ENCODE measurements at regions not wholly inside any gene's neighbourhood (a gene's known extent, or its start where the extent isn't known, plus 50 kb on each side); places are given as distances from the start of the nearest gene placed in this dataset.

GRCh38 chr6:147752689-147753403, 244.4 kb downstream of the SAMD5 start:
- Histone ChIP-seq H3K27ac (ENCODE audit: low read depth in 1 of 2, low read length in 2 of 2) (no peak overlapping the region), H3K9ac (ENCODE audit: insufficient read depth, low read length, poor library complexity, severe bottlenecking) (no peak overlapping the region), H2AFZ (ENCODE audit: insufficient read depth, low read depth, low read length, poor library complexity, severe bottlenecking) (no peak overlapping the region), H3K4me1 (ENCODE audit: control insufficient read depth in 1 of 2, insufficient read depth in 2 of 2, low read length in 2 of 2) (no peaks in the 10 kb centered on the region), H3K36me3 (replicated peaks in 1 of 2; ENCODE audit: control insufficient read depth in 1 of 2, insufficient read depth in 2 of 2, low read length in 2 of 2) (no peaks in the 10 kb centered on the region), H3K4me3 (replicated peaks in 1 of 3; ENCODE audit: low read depth in 2 of 3, low read length in 3 of 3) (no peak overlapping the region), H3K4me2 (replicated peaks; ENCODE audit: extremely low read depth, low read length, poor library complexity, severe bottlenecking) (no peak overlapping the region), H3K9me3 (replicated peaks in 1 of 2; ENCODE audit: control insufficient read depth in 1 of 2, insufficient read depth in 1 of 2, low read length in 2 of 2) (peaks cover 0 to 2% of the 10 kb centered on the region in 2 donors), H4K20me1 (ENCODE audit: insufficient read depth, low read length) (no peaks in the 10 kb centered on the region), H3K79me2 (ENCODE audit: insufficient read depth, low read length) (no peaks in the 10 kb centered on the region), H3K27me3 (ENCODE audit: control insufficient read depth in 2 of 2, insufficient read depth in 2 of 2, low read length in 2 of 2) (no peaks in the 10 kb centered on the region)
- DNase-seq = no peak
- Mint-ChIP-seq H3K4me3 (no peak overlapping the region), H3K36me3 (no peaks in the 10 kb centered on the region), H3K27ac (no peak overlapping the region), H3K27me3 (ENCODE audit: low read depth in 3 of 3) (no peaks in the 10 kb centered on the region), H3K9me3 (peaks cover 0 to 4% (median 3%) of the 10 kb centered on the region in 7 donors), H3K4me1 (no peaks in the 10 kb centered on the region)
- no peak for TF ChIP-seq CTCF (IDR thresholded peaks at IDR 0.05)
- 100% methylated on average over 1 of the region's 4 CpGs for WGBS (ENCODE audit: insufficient coverage)
- intact Hi-C loops (cut with micrococcal nuclease) = no loop called here

GRCh38 chr6:147755999-147756398, 247.5 kb downstream of the SAMD5 start:
- Mint-ChIP-seq H3K27me3 (ENCODE audit: low read depth in 3 of 3) (no peaks in the 10 kb centered on the region), H3K27ac (no peak overlapping the region), H3K4me1 (no peaks in the 10 kb centered on the region), H3K4me3 (no peak overlapping the region), H3K36me3 (no peaks in the 10 kb centered on the region), H3K9me3 (peaks cover 0 to 4% (median 1%) of the 10 kb centered on the region in 7 donors)
- H2AFZ ChIP-seq (ENCODE audit: insufficient read depth, low read depth, low read length, poor library complexity, severe bottlenecking) = no peak overlapping the region
- intact Hi-C loops (cut with micrococcal nuclease) = no loop called here
- H3K9ac ChIP-seq (ENCODE audit: insufficient read depth, low read length, poor library complexity, severe bottlenecking) = no peak overlapping the region
- no peaks in the 10 kb centered on the region for H3K9me3 ChIP-seq (replicated peaks in 1 of 2; ENCODE audit: control insufficient read depth in 1 of 2, insufficient read depth in 1 of 2, low read length in 2 of 2)
- H3K79me2 ChIP-seq (ENCODE audit: insufficient read depth, low read length) = no peaks in the 10 kb centered on the region
- H4K20me1 ChIP-seq (ENCODE audit: insufficient read depth, low read length) = no peaks in the 10 kb centered on the region
- no peaks in the 10 kb centered on the region for H3K36me3 ChIP-seq (replicated peaks in 1 of 2; ENCODE audit: control insufficient read depth in 1 of 2, insufficient read depth in 2 of 2, low read length in 2 of 2)
- no peak overlapping the region for H3K27ac ChIP-seq (ENCODE audit: low read depth in 1 of 2, low read length in 2 of 2)
- no peak overlapping the region for H3K4me2 ChIP-seq (replicated peaks; ENCODE audit: extremely low read depth, low read length, poor library complexity, severe bottlenecking)
- DNase-seq = no peak
- no peak overlapping the region for H3K4me3 ChIP-seq (replicated peaks in 1 of 3; ENCODE audit: low read depth in 2 of 3, low read length in 3 of 3)
- TF ChIP-seq CTCF (IDR thresholded peaks at IDR 0.05) = no peak
- H3K4me1 ChIP-seq (ENCODE audit: control insufficient read depth in 1 of 2, insufficient read depth in 2 of 2, low read length in 2 of 2) = no peaks in the 10 kb centered on the region
- WGBS (ENCODE audit: insufficient coverage) = no CpG with 5 or more reads among the region's 3 CpGs
- no peaks in the 10 kb centered on the region for H3K27me3 ChIP-seq (ENCODE audit: control insufficient read depth in 2 of 2, insufficient read depth in 2 of 2, low read length in 2 of 2)
